Psoas muscle (tissue), 7 donors: ENCODE measurements at regions not wholly inside any gene's neighbourhood (a gene's known extent, or its start where the extent isn't known, plus 50 kb on each side); places are given as distances from the start of the nearest gene placed in this dataset.

Source experiments
- ATAC-seq, 4 donors: fragments of 200-7000 bp; cut with Tn5 transposase; one replicate each; pipeline ENCODE4 v1.9.1; 2020; ENCODE audit warnings: moderate library complexity in 3 of 4, mild to moderate bottlenecking in 2 of 4
- DNase-seq, 2 donors: peaks; one replicate each; pipeline ENCODE4 v3.0.0-alpha.2; 2020
- H3K27ac ChIP-seq: fragments of 200-600 bp; one replicate; pipeline ENCODE4 v1.8.0; 2022
- H3K27me3 ChIP-seq, 3 donors: fragments of 200-600 bp in 1 of 3; one replicate each; pipeline versions ENCODE4 v1.6.1 to v1.8.0; 2013 to 2022; ENCODE audit warnings: low read length in 2 of 3, mild to moderate bottlenecking in 2 of 3, moderate library complexity in 1 of 3; ENCODE audit not compliant: insufficient read depth in 3 of 3
- H3K36me3 ChIP-seq, 2 donors: fragments of 200-600 bp in 1 of 2; one replicate each; pipeline versions ENCODE4 v1.6.1 to v1.8.0; 2013 to 2022; ENCODE audit warnings: low read depth in 1 of 2, mild to moderate bottlenecking in 1 of 2, moderate library complexity in 1 of 2; ENCODE audit not compliant: insufficient read depth in 1 of 2
- H3K4me1 ChIP-seq: fragments of 200-600 bp; one replicate; pipeline ENCODE4 v1.8.0; 2022
- H3K4me3 ChIP-seq: fragments of 200-600 bp; one replicate; pipeline ENCODE4 v1.8.0; 2022; ENCODE audit warnings: mild to moderate bottlenecking
- H3K9me3 ChIP-seq: fragments of 200-600 bp; one replicate; pipeline ENCODE4 v1.8.0; 2022
- WGBS, 3 donors: extraction: QIAGEN DNeasy Blood & Tissue Kit; methylation state at CpG; one replicate each; pipeline versions ENCODE4 v1.1.6 to v1.1.7; 2013; 5-methylcytosine and 5-hydroxymethylcytosine counted together
- intact Hi-C, 2 donors: fragments of 100-400 bp; cut with DNase I; formaldehyde crosslinking; loops; one replicate each; pipeline versions ENCODE4 v1.11.0 to v1.14.2; 2022
- TF ChIP-seq, protein P1 (sequence below): fragments of 200-600 bp; IDR thresholded peaks from one replicate; pipeline ENCODE4 v1.8.0; 2022; ENCODE audit warnings: antibody characterized with exemption
- donor health status: healthy with polysubstance abuse.
- donor health status: DM: no; HTN: no; CAD: no; lungs with moderate emphysema.
- donor health status: Bipolar disorder and iron deficiency.
- donor health status: healthy.
- donor health status: DM: yes; HTN: yes; CAD: no.
- donor health status: DM: no; HTN: no; CAD: no.
- donor health status: DM: yes; HTN: yes; CAD: no.

GRCh38 chr5:4520559-4520958, 619.6 kb upstream of the ADAMTS16 start:
- H3K27ac ChIP-seq: no peak overlapping the region
- DNase-seq (no peak), ATAC-seq (no peak)
- intact Hi-C loops: no loop called here
- no peaks in the 10 kb centered on the region for H3K36me3 ChIP-seq
- H3K4me1 ChIP-seq: no peaks in the 10 kb centered on the region
- TF ChIP-seq, protein P1, sequence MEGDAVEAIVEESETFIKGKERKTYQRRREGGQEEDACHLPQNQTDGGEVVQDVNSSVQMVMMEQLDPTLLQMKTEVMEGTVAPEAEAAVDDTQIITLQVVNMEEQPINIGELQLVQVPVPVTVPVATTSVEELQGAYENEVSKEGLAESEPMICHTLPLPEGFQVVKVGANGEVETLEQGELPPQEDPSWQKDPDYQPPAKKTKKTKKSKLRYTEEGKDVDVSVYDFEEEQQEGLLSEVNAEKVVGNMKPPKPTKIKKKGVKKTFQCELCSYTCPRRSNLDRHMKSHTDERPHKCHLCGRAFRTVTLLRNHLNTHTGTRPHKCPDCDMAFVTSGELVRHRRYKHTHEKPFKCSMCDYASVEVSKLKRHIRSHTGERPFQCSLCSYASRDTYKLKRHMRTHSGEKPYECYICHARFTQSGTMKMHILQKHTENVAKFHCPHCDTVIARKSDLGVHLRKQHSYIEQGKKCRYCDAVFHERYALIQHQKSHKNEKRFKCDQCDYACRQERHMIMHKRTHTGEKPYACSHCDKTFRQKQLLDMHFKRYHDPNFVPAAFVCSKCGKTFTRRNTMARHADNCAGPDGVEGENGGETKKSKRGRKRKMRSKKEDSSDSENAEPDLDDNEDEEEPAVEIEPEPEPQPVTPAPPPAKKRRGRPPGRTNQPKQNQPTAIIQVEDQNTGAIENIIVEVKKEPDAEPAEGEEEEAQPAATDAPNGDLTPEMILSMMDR: no peak
- WGBS, 3 donors: 79 to 88% (median 82%) methylated on average over 1 of the region's 1 CpG
- H3K9me3 ChIP-seq: no peaks in the 10 kb centered on the region
- no peak overlapping the region for H3K4me3 ChIP-seq
- peaks cover 0 to 3% (median 0%) of the 10 kb centered on the region in 3 donors for H3K27me3 ChIP-seq

DNA sequence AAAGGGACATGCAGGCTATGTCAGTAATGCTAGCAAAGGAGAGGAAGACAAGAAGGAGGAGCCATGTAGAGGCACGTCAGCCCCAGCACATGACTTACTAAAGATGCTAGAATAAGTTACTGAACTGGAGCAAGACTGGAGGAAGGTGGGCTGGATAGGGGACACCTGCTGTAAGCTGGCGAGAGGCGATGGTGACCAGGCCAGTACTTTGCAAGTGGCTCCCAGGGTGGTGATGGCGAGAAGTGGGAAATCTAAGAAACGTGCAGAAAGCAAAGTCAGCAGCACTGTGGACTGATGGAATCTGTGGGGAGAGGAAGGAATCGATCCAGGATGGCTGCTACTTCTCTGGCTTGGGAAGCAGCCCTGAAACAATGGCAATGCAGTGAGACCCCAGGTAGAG, 617.1 kb upstream of the ADAMTS16 start:
- WGBS, 3 donors: 68 to 74% (median 69%) methylated on average over 6 of the region's 6 CpGs
- DNase-seq: no peak
- TF ChIP-seq, protein P1: no peak
- no peak overlapping the region for H3K27ac ChIP-seq
- intact Hi-C loops: no loop called here
- no peaks in the 10 kb centered on the region for H3K9me3 ChIP-seq
- ATAC-seq: no peak
- H3K4me1 ChIP-seq: no peaks in the 10 kb centered on the region
- peaks cover 0 to 3% (median 0%) of the 10 kb centered on the region in 3 donors for H3K27me3 ChIP-seq
- H3K36me3 ChIP-seq: no peaks in the 10 kb centered on the region
- no peak overlapping the region for H3K4me3 ChIP-seq

DNA sequence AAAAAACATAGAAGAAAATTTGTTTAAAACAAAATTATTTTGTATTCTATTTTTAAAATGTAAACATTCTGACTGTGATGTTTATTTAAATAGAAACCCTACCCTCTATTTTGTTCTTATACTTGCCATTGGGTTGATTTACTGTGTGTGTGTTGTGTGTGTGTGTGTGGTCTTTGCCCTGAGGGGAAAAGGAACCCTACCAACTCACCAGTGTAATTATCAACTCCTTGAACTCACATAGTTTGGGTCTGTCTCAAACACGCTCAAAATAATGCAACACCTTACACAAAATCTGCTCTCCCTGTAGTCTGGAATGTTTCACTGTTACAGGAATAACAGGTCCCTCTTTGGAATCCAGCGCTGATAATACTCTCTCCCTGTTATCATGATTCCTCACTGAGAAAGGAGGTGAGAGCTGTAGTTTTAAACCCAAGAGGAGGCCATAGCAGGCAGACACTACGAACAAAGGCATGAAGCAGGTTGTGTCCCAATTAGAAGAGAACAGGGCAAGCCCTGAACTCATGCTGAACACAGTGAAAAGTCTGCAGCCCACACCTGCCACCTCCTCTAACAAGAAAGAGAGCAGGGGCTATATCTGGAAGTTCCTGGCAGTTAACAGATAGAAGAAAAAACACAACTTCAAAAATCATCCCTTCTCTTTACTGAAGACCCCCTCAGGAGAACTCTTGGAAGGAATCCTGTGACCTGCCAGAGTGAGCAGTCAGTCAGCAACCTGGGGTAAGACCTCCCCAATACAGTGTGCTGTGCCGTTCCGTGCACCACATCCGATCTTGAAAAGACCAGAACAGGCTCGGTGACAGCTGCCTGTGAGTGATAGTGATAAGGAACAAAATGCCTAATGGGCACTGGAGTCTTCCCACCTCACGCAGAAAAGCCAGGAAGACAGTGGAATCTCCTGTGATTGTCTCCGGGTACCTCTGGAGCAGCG, 608.1 kb upstream of the ADAMTS16 start:
- no peaks in the 10 kb centered on the region for H3K27me3 ChIP-seq
- H3K36me3 ChIP-seq: no peaks in the 10 kb centered on the region
- H3K4me1 ChIP-seq: no peaks in the 10 kb centered on the region
- no peak overlapping the region for H3K27ac ChIP-seq
- TF ChIP-seq, protein P1: no peak
- ATAC-seq: no peak
- no peak for DNase-seq
- intact Hi-C loops: no loop called here
- WGBS, 3 donors: 71 to 75% (median 72%) methylated on average over 10 of the region's 10 CpGs
- no peak overlapping the region for H3K4me3 ChIP-seq
- H3K9me3 ChIP-seq: no peaks in the 10 kb centered on the region

- TF ChIP-seq, protein P1: no peak
- DNase-seq: no peak
- H3K4me3 ChIP-seq: no peak overlapping the region
- no peaks in the 10 kb centered on the region for H3K4me1 ChIP-seq
- no peak for ATAC-seq
- H3K36me3 ChIP-seq: no peaks in the 10 kb centered on the region
- no peak overlapping the region for H3K27ac ChIP-seq
- 79 to 84% (median 81%) methylated on average over 6 of the region's 6 CpGs for WGBS, 3 donors
- H3K27me3 ChIP-seq: no peaks in the 10 kb centered on the region
- intact Hi-C loops: no loop called here
- no peaks in the 10 kb centered on the region for H3K9me3 ChIP-seq
These were observed 607.4 kb upstream of the ADAMTS16 start for GRCh38 chr5:4532705-4533080.
